NCI-H128 (cell line): ENCODE measurements at regions not wholly inside any gene's neighbourhood (a gene's known extent, or its start where the extent isn't known, plus 50 kb on each side); places are given as distances from the start of the nearest gene placed in this dataset.
"Not testable (repeated sequence)": the region's sequence is repeated elsewhere in the genome, so short reads cannot be mapped to it uniquely, and the experiment has no call there.

Experiments used
- DNase-seq: peaks from one replicate; lab custom pipeline; 2025; ENCODE audit not compliant: unreplicated experiment; lab: John Stamatoyannopoulos, UW

DNA sequence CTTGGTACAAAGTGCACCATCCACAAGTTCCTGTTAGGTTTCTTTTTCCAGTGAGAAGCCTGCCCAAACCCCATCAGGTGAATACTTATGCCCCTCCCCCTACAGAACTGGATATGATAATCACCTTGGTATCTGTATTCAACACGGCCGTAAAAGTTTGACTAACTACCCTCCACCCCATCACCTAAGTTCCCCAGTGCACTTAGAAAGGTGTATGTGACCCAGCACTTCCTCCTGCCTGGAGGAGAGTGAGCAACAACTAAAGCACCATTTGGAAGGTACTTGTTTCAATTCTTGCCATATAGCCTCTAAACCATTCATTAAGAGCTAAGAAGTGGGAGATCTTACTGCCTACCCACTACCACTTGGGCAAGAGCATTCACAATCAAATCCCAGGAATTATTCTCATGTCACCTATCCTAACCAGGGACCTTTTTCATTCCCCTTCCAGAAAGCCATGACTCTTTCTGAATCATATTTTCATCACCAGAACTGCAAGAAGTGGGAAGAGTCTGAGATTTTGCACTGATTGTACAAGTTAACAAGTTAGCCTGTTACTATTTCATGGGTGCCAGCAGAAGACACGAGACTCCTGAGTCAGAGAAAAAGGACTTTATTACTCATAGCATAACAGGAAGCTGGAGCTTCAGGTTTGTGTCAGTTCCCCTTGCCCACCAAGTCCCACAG, 53.5 kb upstream of the NDUFV2 start:
- no peak for DNase-seq

DNA sequence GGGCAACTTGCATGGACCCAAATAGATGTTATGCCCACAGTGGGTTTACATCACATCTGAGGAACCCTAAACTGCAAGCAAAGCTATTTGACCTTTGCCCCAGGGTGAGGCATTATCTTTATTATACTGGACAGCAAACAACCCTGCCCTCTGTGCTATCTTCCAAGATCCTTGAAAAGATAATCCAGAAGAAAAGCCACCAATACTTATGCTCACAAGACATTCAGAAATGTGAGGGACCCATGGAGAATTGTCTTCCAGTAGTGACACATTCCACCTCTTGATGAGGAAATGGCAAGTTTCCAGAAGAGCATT, 53.0 kb upstream of the NDUFV2 start:
- no peak for DNase-seq

DNA sequence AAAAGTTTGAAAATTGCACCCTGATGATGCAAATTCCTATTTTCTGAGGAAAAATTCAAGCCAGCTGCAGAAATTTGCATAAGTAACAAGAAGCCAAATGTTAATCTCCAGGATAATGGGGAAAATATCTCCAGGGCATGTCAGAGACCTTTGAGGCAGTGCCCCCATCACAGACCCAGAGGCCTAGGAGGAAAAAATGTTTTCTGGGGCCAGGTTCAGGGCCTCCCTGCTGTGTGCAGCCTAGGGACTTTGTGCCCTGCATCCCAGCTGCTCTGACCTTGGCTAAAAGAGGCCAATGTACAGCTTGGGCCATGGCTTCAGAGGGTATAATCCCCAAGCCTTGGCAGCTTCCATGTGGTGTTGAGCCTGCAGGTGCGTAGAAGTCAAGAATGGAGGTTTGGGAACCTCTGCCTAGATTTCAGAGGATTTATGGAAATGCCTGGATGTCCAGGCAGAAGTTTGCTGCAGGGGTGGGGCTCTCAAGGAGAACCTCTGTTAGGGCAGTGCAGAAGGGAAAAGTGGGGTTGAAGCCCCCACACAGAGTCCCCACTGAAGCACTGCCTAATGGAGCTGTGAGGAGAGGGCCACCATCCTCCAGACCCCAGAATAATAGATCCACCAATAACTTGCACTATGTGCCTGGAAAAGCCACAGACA, 51.7 kb upstream of the NDUFV2 start:
- not testable (repeated sequence) for DNase-seq
